ENCODE measurements at regions not wholly inside any gene's neighbourhood (a gene's known extent, or its start where the extent isn't known, plus 50 kb on each side); places are given as distances from the start of the nearest gene placed in this dataset.

DNA sequence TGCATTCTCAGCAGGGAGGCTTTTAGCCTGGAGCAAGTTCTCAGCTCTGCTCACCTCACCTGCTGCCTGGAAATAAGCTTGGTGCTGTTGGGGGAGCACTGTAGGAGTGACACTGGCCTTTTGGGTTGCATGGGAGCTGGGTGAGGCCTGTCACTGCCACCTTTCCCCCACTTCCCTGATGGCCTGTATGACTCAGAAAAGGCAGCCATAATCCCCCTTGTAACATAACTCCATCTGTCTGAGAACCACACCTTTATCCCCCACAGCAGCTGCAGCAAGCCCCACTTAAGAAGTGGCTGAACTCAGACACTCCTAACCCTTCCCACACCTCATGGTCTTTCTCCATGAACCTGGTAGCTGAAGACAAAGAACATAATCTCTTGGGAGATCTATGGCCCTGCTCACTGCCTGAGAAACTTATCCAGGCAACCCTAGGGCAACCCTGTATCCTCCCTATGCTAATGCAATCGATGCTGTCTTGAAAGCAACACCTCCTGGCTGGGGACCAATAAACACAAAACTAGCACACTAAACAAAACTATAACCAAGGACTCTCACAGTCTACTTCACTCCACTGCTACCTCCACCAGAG is 258.9 kb upstream of the OSR1 start:
- TF ChIP-seq ZNF24 (tag by site-specific recombination; IDR thresholded peaks at IDR 0.05) (no peak), SP7 (tag by site-specific recombination; IDR thresholded peaks at IDR 0.05) (no peak), MZF1 (tag by site-specific recombination; IDR thresholded peaks at IDR 0.05; ENCODE audit: borderline replicate concordance) (no peak), ZNF707 (tag by site-specific recombination; IDR thresholded peaks at IDR 0.05) (no peak), KLF16 (tag by site-specific recombination; IDR thresholded peaks at IDR 0.05) (no peak)
- TF ChIP-seq, protein P1, sequence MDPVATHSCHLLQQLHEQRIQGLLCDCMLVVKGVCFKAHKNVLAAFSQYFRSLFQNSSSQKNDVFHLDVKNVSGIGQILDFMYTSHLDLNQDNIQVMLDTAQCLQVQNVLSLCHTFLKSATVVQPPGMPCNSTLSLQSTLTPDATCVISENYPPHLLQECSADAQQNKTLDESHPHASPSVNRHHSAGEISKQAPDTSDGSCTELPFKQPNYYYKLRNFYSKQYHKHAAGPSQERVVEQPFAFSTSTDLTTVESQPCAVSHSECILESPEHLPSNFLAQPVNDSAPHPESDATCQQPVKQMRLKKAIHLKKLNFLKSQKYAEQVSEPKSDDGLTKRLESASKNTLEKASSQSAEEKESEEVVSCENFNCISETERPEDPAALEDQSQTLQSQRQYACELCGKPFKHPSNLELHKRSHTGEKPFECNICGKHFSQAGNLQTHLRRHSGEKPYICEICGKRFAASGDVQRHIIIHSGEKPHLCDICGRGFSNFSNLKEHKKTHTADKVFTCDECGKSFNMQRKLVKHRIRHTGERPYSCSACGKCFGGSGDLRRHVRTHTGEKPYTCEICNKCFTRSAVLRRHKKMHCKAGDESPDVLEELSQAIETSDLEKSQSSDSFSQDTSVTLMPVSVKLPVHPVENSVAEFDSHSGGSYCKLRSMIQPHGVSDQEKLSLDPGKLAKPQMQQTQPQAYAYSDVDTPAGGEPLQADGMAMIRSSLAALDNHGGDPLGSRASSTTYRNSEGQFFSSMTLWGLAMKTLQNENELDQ (tag by site-specific recombination; IDR thresholded peaks at IDR 0.05; ENCODE audit: low read depth): no peak
- TF ChIP-seq, protein P2, sequence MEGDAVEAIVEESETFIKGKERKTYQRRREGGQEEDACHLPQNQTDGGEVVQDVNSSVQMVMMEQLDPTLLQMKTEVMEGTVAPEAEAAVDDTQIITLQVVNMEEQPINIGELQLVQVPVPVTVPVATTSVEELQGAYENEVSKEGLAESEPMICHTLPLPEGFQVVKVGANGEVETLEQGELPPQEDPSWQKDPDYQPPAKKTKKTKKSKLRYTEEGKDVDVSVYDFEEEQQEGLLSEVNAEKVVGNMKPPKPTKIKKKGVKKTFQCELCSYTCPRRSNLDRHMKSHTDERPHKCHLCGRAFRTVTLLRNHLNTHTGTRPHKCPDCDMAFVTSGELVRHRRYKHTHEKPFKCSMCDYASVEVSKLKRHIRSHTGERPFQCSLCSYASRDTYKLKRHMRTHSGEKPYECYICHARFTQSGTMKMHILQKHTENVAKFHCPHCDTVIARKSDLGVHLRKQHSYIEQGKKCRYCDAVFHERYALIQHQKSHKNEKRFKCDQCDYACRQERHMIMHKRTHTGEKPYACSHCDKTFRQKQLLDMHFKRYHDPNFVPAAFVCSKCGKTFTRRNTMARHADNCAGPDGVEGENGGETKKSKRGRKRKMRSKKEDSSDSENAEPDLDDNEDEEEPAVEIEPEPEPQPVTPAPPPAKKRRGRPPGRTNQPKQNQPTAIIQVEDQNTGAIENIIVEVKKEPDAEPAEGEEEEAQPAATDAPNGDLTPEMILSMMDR (tag by site-specific recombination; IDR thresholded peaks at IDR 0.05): no peak
- TF ChIP-seq, protein P3, sequence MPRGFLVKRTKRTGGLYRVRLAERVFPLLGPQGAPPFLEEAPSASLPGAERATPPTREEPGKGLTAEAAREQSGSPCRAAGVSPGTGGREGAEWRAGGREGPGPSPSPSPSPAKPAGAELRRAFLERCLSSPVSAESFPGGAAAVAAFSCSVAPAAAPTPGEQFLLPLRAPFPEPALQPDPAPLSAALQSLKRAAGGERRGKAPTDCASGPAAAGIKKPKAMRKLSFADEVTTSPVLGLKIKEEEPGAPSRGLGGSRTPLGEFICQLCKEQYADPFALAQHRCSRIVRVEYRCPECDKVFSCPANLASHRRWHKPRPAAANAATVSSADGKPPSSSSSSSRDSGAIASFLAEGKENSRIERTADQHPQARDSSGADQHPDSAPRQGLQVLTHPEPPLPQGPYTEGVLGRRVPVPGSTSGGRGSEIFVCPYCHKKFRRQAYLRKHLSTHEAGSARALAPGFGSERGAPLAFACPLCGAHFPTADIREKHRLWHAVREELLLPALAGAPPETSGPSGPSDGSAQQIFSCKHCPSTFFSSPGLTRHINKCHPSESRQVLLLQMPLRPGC (tag by site-specific recombination; IDR thresholded peaks at IDR 0.05): no peak
- TF ChIP-seq, protein P4, sequence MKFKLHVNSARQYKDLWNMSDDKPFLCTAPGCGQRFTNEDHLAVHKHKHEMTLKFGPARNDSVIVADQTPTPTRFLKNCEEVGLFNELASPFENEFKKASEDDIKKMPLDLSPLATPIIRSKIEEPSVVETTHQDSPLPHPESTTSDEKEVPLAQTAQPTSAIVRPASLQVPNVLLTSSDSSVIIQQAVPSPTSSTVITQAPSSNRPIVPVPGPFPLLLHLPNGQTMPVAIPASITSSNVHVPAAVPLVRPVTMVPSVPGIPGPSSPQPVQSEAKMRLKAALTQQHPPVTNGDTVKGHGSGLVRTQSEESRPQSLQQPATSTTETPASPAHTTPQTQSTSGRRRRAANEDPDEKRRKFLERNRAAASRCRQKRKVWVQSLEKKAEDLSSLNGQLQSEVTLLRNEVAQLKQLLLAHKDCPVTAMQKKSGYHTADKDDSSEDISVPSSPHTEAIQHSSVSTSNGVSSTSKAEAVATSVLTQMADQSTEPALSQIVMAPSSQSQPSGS (tag by site-specific recombination; IDR thresholded peaks at IDR 0.05; ENCODE audit: low read depth): no peak
- TF ChIP-seq, protein P5, sequence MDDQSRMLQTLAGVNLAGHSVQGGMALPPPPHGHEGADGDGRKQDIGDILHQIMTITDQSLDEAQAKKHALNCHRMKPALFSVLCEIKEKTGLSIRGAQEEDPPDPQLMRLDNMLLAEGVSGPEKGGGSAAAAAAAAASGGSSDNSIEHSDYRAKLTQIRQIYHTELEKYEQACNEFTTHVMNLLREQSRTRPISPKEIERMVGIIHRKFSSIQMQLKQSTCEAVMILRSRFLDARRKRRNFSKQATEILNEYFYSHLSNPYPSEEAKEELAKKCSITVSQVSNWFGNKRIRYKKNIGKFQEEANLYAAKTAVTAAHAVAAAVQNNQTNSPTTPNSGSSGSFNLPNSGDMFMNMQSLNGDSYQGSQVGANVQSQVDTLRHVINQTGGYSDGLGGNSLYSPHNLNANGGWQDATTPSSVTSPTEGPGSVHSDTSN (CRISPR knock-in tag; IDR thresholded peaks at IDR 0.05): no peak
